NCI-H748 treated with DMSO at 0.1 percent for 48 hours (cell line): ENCODE measurements at regions not wholly inside any gene's neighbourhood (a gene's known extent, or its start where the extent isn't known, plus 50 kb on each side); places are given as distances from the start of the nearest gene placed in this dataset.
"Not testable (repeated sequence)": the region's sequence is repeated elsewhere in the genome, so short reads cannot be mapped to it uniquely, and the experiment has no call there.

Experiments
- DNase-seq: peaks from one replicate; lab custom pipeline; 2025; lab: John Stamatoyannopoulos, UW

GRCh38 chr6:150496629-150497028, 103.1 kb upstream of the PLEKHG1 start:
- DNase-seq, result no peak

- DNase-seq, result no peak
Observed at GRCh38 chr6:150499882-150500312, 99.8 kb upstream of the PLEKHG1 start.

GRCh38 chr6:150500568-150500967, 99.1 kb upstream of the PLEKHG1 start:
- not testable (repeated sequence) for DNase-seq

GRCh38 chr6:150503041-150503440, 96.6 kb upstream of the PLEKHG1 start:
- DNase-seq, result no peak

GRCh38 chr6:150503586-150504339, 95.9 kb upstream of the PLEKHG1 start:
- no peak for DNase-seq

GRCh38 chr6:150507361-150507760, 92.3 kb upstream of the PLEKHG1 start:
- DNase-seq, result not testable (repeated sequence)

- DNase-seq, result no peak
Observed at GRCh38 chr6:150510576-150510975, 89.1 kb upstream of the PLEKHG1 start.

- DNase-seq, result no peak
Observed at GRCh38 chr6:150511313-150511712, 88.4 kb upstream of the PLEKHG1 start.

- DNase-seq, result no peak
Observed at GRCh38 chr6:150514806-150515380, 84.8 kb upstream of the PLEKHG1 start.

- no peak for DNase-seq
Observed at GRCh38 chr6:150516199-150516598, 83.5 kb upstream of the PLEKHG1 start.

- DNase-seq, result no peak
Observed at GRCh38 chr6:150517175-150517574, 82.5 kb upstream of the PLEKHG1 start.

- DNase-seq, result no peak
Observed at GRCh38 chr6:150521482-150521881, 78.2 kb upstream of the PLEKHG1 start.

- DNase-seq, result not testable (repeated sequence)
Observed at GRCh38 chr6:150523216-150523615, 76.5 kb upstream of the PLEKHG1 start.

GRCh38 chr6:150525300-150525699, 74.4 kb upstream of the PLEKHG1 start:
- no peak for DNase-seq

GRCh38 chr6:150527100-150527499, 72.6 kb upstream of the PLEKHG1 start:
- no peak for DNase-seq

GRCh38 chr6:150528648-150529285, 70.9 kb upstream of the PLEKHG1 start:
- no peak for DNase-seq

- no peak for DNase-seq
Observed at GRCh38 chr6:150529646-150530045, 70.0 kb upstream of the PLEKHG1 start.

- DNase-seq, result no peak
Observed at GRCh38 chr6:150531957-150532356, 67.7 kb upstream of the PLEKHG1 start.

- no peak for DNase-seq
Observed at GRCh38 chr6:150534553-150534952, 65.1 kb upstream of the PLEKHG1 start.

GRCh38 chr6:150535151-150535804, 64.4 kb upstream of the PLEKHG1 start:
- peak; percentile 28 for DNase-seq

- DNase-seq, result peak; percentile 51
Observed at GRCh38 chr6:150535818-150536220, 63.9 kb upstream of the PLEKHG1 start.

GRCh38 chr6:150536835-150537234, 62.9 kb upstream of the PLEKHG1 start:
- DNase-seq, result no peak

- no peak for DNase-seq
Observed at GRCh38 chr6:150537491-150537890, 62.2 kb upstream of the PLEKHG1 start.
